ENCODE measurements at regions not wholly inside any gene's neighbourhood (a gene's known extent, or its start where the extent isn't known, plus 50 kb on each side); places are given as distances from the start of the nearest gene placed in this dataset.

DNA sequence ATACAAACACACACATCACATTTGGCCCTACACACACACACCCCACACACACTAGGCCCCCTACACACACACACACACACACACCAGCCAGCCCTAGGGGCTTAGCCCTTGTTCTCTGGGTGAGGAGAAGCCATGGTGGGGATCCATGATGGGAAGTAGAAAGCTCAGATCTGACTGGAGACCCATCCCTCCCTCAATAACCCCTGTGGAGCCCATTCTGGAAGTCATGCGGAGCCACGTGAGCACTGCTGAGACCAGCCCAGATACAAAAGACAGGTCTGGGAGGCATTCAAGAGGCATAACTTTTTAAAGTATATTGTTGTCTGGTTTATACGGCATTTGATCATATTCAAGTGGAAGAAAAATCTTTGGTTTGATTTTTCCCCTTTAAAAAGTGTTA lies 448.5 kb downstream of the SOX6 start:
- TF ChIP-seq POLR2A (IDR thresholded peaks at IDR 0.05; ENCODE audit: low read depth, low read length), result no peak
- FAIRE-seq (no peak), DNase-seq (ENCODE audit: insufficient read length, low spot score) (no peak)

DNA sequence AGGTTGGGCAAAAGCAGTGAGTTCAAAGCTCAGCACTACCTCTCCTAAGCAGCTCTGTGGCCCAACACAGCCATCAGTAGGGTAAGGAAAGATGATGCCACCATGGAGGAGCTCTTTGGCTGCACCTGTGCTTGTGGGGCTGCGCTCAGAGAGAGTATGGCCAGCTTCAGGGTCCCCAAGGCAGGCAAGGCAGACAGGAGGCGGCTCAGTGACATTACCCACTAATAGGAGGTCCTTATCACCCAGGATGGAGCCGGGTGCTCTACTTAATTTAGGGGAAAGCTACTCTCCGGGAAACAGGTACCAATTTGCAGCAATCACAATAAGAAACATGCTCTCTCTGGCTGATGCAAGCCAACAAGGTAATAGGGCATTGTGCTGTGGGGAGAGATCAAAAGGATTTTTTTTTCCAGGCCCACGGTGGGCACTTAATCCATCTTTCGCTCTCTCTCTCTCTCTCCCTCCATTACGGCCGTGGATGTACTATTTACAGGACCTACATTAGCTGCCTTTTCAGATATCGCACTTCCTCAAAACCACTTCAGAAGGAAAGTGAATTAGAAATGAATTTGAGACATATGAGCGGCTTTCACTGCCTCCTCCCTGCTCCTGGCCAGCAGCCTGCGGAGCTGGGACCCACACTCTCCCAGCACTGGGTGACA lies 446.3 kb downstream of the SOX6 start:
- FAIRE-seq (no peak), DNase-seq (ENCODE audit: insufficient read length, low spot score) (no peak)
- no peak for TF ChIP-seq POLR2A (IDR thresholded peaks at IDR 0.05; ENCODE audit: low read depth, low read length)

DNA sequence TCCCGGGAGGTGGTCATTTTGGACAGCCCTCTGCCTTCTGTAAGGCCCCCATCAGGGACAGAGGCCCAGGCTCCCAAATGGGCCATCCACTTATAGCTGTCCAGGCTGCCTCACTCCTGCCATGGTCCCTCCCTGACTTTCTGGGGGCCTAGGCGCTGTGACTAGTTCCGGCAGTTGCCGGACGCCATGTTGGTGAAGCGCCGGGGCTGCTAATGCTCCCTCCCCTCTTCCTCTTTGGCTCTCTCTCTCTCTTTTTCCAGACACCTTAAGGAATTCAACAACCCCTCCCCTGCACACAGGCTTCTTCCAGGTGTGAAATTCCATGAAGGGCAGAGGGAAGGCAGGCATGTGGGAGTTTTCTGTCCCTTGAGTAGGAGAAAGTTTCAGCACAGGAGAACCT lies 445.6 kb downstream of the SOX6 start:
- no peak for TF ChIP-seq POLR2A (IDR thresholded peaks at IDR 0.05; ENCODE audit: low read depth, low read length)
- FAIRE-seq (no peak), DNase-seq (ENCODE audit: insufficient read length, low spot score) (no peak)

DNA sequence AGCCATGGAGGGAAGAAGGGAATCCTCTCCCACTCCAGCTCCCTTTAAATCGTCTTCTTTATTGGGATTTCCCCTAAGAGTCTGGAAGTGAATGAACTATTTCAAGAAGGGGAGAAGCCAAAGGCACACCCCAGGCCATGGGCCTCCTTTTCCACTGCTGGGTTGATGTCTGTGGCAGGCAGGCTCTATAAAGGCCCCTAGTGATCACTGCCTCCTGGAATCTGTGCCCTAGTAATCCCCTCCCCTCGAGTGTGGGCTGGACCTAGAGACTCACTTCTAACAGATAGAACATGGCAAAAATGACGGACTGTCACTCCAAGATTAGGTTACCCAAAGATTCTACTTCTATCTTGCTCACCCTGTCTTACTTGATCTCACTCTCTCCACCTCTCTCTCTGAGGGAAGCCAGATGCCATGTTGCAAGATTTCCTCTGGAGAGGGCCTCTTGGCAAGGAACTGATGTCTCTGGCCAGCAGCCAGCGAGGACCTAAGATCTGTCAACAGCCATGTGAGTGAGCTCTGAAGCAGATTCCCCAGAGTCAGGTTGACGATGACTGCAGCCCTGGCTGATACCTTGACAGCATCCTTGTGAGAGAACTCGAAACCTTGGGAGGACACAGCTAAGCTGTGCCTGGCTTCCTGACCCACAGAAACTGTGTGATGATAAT lies 444.8 kb downstream of the SOX6 start:
- DNase-seq (ENCODE audit: insufficient read length, low spot score), result no peak
- TF ChIP-seq POLR2A (IDR thresholded peaks at IDR 0.05; ENCODE audit: low read depth, low read length), result no peak
- no peak for FAIRE-seq

DNA sequence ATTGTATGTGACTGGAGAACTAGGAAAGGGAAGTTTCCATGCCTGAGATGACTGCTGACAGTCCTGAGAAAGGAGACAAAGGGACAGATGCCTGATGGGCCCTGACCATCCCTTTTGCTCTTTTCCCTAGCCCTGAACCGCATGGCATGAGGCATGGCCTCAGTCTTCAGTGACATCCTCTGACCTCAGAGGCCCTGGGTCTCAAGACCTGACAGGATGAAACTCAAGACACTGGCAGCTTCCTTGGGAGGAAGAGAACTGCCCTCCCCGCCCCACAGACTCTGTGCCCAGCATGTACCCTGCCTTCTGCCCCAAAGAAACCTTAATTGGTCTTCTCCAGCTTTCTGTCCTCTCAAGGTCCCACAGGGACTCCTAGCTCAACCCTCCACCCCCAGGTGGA lies 444.1 kb downstream of the SOX6 start:
- no peak for TF ChIP-seq POLR2A (IDR thresholded peaks at IDR 0.05; ENCODE audit: low read depth, low read length)
- FAIRE-seq (no peak), DNase-seq (ENCODE audit: insufficient read length, low spot score) (no peak)

DNA sequence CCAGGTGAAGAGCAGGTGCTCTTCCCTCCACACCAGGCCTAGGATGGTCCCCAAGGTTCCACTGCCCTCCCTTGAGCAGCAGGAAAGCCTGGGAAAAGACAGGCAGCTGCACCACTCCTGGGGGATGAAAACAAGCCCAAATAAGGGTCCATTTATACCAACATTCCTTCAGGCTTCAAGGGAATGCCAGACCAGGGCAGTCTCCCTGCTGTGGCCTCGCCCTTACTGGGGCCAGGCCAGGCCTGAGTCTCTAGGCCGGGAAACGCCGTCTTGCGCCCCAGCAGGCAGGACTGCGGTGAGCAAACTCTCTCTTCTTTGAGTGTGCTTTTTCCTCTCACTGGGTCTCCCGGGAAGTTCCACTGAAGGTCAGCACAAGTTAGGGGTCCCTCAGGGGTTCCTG lies 443.5 kb downstream of the SOX6 start:
- TF ChIP-seq POLR2A (IDR thresholded peaks at IDR 0.05; ENCODE audit: low read depth, low read length), result no peak
- FAIRE-seq (no peak), DNase-seq (ENCODE audit: insufficient read length, low spot score) (no peak)

DNA sequence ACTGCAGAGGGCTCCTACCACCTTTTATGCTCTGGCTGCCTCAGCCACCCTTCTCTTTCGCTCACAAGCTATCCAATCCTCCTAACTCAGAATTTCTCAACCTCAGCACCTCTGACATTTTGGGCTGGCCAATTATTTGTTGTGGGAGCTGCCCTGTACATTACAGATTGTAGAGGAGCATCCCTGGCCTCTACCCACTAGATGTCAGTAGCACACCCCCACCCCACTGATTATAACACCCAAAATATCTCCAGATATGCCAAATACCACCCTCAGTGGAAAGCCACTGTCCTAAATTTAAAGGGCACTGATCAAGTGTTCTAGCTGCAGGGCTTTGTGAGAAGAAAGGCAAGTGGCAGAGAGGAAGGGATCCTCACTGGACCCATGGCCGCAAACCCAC lies 443.1 kb downstream of the SOX6 start:
- FAIRE-seq (no peak), DNase-seq (ENCODE audit: insufficient read length, low spot score) (no peak)
- TF ChIP-seq POLR2A (IDR thresholded peaks at IDR 0.05; ENCODE audit: low read depth, low read length), result no peak

All from H54 (cell line).